Ovary (tissue), 3 donors: ENCODE measurements at regions not wholly inside any gene's neighbourhood (a gene's known extent, or its start where the extent isn't known, plus 50 kb on each side); places are given as distances from the start of the nearest gene placed in this dataset.

Source experiments
- CTCF ChIP-seq, 3 donors: fragments of 450-650 bp in 2 of 3; fragments of 200-600 bp in 1 of 3; IDR thresholded peaks; one replicate each; pipeline versions ENCODE4 v1.5.1 to v1.8.0; 2016 to 2022; ENCODE audit warnings: antibody characterized with exemption in 3 of 3, mild to moderate bottlenecking in 1 of 3
- POLR2A ChIP-seq: fragments of 450-650 bp; IDR thresholded peaks from one replicate; pipeline ENCODE4 v1.6.1; 2017; ENCODE audit warnings: antibody characterized with exemption, mild to moderate bottlenecking, moderate library complexity
- donor health status: DM: no; HTN: no; CAD: no.

GRCh38 chr2:17306706-17307105 lies 211.5 kb downstream of the RAD51AP2 start:
- TF ChIP-seq CTCF (IDR thresholded peaks at IDR 0.05) (no peak), POLR2A (no peak)
